ENCODE measurements at regions not wholly inside any gene's neighbourhood (a gene's known extent, or its start where the extent isn't known, plus 50 kb on each side); places are given as distances from the start of the nearest gene placed in this dataset.

DNA sequence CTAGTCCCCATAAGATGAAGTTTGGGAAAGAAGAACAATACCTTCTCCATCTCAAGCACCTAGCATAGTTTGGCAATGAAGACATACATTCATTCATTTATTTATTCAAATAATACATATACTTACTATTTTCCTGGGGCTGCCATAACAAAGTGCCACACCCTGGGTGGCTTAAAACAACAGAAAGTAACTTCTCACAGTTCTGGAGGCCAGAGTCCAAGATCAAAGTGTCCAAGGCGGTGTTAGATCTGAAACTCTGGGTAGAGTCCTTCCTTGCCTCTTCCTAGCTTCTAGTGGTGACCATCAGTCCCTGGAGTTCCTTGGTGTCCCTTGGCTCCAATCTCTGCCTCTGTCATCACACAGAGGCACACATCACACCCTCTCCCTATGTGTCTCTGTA, 112.1 kb upstream of the IGSF21 start:
- Histone ChIP-seq H3K4me3 (no peak overlapping the region), H3K4me1 (no peaks in the 10 kb centered on the region), H3K27me3 (no peaks in the 10 kb centered on the region), H3K9me3 (no peaks in the 10 kb centered on the region), H3K36me3 (no peaks in the 10 kb centered on the region), H3K27ac (no peak overlapping the region)
- TF ChIP-seq POLR2A (IDR thresholded peaks at IDR 0.05), result no peak
- DNase-seq, result no peak
- intact Hi-C loops (cut with DNase I; ENCODE audit: low total_unique reads), result no loop called here

GRCh38 chr1:17998889-17999288, 108.7 kb upstream of the IGSF21 start:
- TF ChIP-seq, protein P1, sequence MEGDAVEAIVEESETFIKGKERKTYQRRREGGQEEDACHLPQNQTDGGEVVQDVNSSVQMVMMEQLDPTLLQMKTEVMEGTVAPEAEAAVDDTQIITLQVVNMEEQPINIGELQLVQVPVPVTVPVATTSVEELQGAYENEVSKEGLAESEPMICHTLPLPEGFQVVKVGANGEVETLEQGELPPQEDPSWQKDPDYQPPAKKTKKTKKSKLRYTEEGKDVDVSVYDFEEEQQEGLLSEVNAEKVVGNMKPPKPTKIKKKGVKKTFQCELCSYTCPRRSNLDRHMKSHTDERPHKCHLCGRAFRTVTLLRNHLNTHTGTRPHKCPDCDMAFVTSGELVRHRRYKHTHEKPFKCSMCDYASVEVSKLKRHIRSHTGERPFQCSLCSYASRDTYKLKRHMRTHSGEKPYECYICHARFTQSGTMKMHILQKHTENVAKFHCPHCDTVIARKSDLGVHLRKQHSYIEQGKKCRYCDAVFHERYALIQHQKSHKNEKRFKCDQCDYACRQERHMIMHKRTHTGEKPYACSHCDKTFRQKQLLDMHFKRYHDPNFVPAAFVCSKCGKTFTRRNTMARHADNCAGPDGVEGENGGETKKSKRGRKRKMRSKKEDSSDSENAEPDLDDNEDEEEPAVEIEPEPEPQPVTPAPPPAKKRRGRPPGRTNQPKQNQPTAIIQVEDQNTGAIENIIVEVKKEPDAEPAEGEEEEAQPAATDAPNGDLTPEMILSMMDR (IDR thresholded peaks at IDR 0.05), result no peak
- Histone ChIP-seq H3K27me3 (no peaks in the 10 kb centered on the region), H3K36me3 (no peaks in the 10 kb centered on the region), H3K9me3 (no peaks in the 10 kb centered on the region), H3K4me1 (no peaks in the 10 kb centered on the region), H3K4me3 (no peak overlapping the region), H3K27ac (no peak overlapping the region)
- intact Hi-C loops (cut with DNase I; ENCODE audit: low total_unique reads), result no loop called here
- DNase-seq, result no peak

- Histone ChIP-seq H3K27me3 (no peaks in the 10 kb centered on the region), H3K4me1 (no peaks in the 10 kb centered on the region), H3K4me3 (no peak overlapping the region), H3K9me3 (no peaks in the 10 kb centered on the region), H3K27ac (no peak overlapping the region), H3K36me3 (no peaks in the 10 kb centered on the region)
- DNase-seq, result no peak
- TF ChIP-seq POLR2A (IDR thresholded peaks at IDR 0.05), result no peak
- TF ChIP-seq, protein P1 (IDR thresholded peaks at IDR 0.05), result no peak
- intact Hi-C loops (cut with DNase I; ENCODE audit: low total_unique reads), result no loop called here
These were observed 107.7 kb upstream of the IGSF21 start for GRCh38 chr1:17999884-18000283.

- TF ChIP-seq, protein P1 (IDR thresholded peaks at IDR 0.05), result no peak
- no peak for TF ChIP-seq POLR2A (IDR thresholded peaks at IDR 0.05)
- H3K9me3 ChIP-seq, result no peaks in the 10 kb centered on the region
- no peaks in the 10 kb centered on the region for H3K27me3 ChIP-seq
- intact Hi-C loops (cut with DNase I; ENCODE audit: low total_unique reads), result no loop called here
- no peak overlapping the region for H3K27ac ChIP-seq
- no peaks in the 10 kb centered on the region for H3K4me1 ChIP-seq
- DNase-seq, result no peak
- no peaks in the 10 kb centered on the region for H3K36me3 ChIP-seq
- no peak overlapping the region for H3K4me3 ChIP-seq
These were observed 105.9 kb upstream of the IGSF21 start for GRCh38 chr1:18001725-18002124.

DNA sequence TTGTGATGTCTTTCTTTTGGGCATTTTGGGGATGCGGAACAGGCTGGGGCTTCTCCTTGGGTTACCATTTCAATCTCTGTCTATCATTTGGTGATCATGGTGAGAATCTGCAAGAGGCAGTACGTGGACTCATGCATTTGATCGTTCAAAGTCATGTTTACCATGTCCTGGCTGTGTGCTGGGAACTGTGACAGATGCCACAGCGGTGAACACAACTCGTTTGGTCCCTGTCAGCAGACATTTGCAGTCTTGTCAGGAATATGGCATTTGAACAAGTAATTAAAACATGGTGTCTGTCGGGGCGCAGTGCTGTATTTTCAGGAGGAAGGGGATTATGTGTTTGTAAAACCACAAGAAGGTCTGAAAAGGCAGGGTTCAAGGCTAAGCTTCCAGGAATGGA, 103.3 kb upstream of the IGSF21 start:
- no peaks in the 10 kb centered on the region for H3K27me3 ChIP-seq
- H3K4me1 ChIP-seq, result no peaks in the 10 kb centered on the region
- no peaks in the 10 kb centered on the region for H3K9me3 ChIP-seq
- no peak overlapping the region for H3K27ac ChIP-seq
- no peak for DNase-seq
- TF ChIP-seq POLR2A (IDR thresholded peaks at IDR 0.05), result no peak
- TF ChIP-seq, protein P1 (IDR thresholded peaks at IDR 0.05), result no peak
- intact Hi-C loops (cut with DNase I; ENCODE audit: low total_unique reads), result no loop called here
- H3K4me3 ChIP-seq, result no peak overlapping the region
- no peaks in the 10 kb centered on the region for H3K36me3 ChIP-seq

GRCh38 chr1:18005238-18005637, 102.4 kb upstream of the IGSF21 start:
- Histone ChIP-seq H3K27me3 (no peaks in the 10 kb centered on the region), H3K36me3 (no peaks in the 10 kb centered on the region), H3K4me1 (no peaks in the 10 kb centered on the region), H3K4me3 (no peak overlapping the region), H3K27ac (no peak overlapping the region), H3K9me3 (no peaks in the 10 kb centered on the region)
- no peak for TF ChIP-seq POLR2A (IDR thresholded peaks at IDR 0.05)
- TF ChIP-seq, protein P1 (IDR thresholded peaks at IDR 0.05), result no peak
- intact Hi-C loops (cut with DNase I; ENCODE audit: low total_unique reads), result no loop called here
- DNase-seq, result no peak

Data from uterus (tissue), 3 donors.